Bronchial epithelial cell (primary cell): ENCODE measurements at regions not wholly inside any gene's neighbourhood (a gene's known extent, or its start where the extent isn't known, plus 50 kb on each side); places are given as distances from the start of the nearest gene placed in this dataset.

Source experiments
- DNase-seq: peaks from one replicate; pipeline ENCODE4 v3.0.0-alpha.2; 2010; ENCODE audit warnings: low read depth
- FAIRE-seq: peaks from 2 replicates; lab custom pipeline; 2011; peaks lifted over from hg19 to GRCh38; lab: Jason Lieb, UNC
- H3K27me3 ChIP-seq: 2 replicates; pipeline ENCODE4 v1.5.1; 2011; ENCODE audit warnings: low read length; ENCODE audit not compliant: control insufficient read depth, insufficient read depth
- H3K36me3 ChIP-seq: 2 replicates; pipeline ENCODE4 v1.5.1; 2011; ENCODE audit warnings: low read length; ENCODE audit not compliant: control insufficient read depth, insufficient read depth
- H3K4me3 ChIP-seq: 2 replicates; pipeline ENCODE4 v1.5.1; 2011; ENCODE audit warnings: mild to moderate bottlenecking, low read depth, low read length, control low read depth
- CTCF ChIP-seq: IDR thresholded peaks from 2 replicates; pipeline ENCODE4 v1.5.1; 2011; ENCODE audit warnings: mild to moderate bottlenecking, moderate library complexity, low read length, control low read depth, inconsistent platforms; ENCODE audit not compliant: insufficient read depth, severe bottlenecking

GRCh38 chr18:28342231-28342630 is 165.3 kb upstream of the CDH2 start:
- Histone ChIP-seq H3K4me3 (no peak overlapping the region), H3K36me3 (no peaks in the 10 kb centered on the region), H3K27me3 (no peaks in the 10 kb centered on the region)
- no peak for TF ChIP-seq CTCF
- DNase-seq (no peak), FAIRE-seq (no peak)

- H3K27me3 ChIP-seq = no peaks in the 10 kb centered on the region
- no peaks in the 10 kb centered on the region for H3K36me3 ChIP-seq
- no peak overlapping the region for H3K4me3 ChIP-seq
- no peak for TF ChIP-seq CTCF
- no peak for FAIRE-seq
- no peak for DNase-seq
Observed at GRCh38 chr18:28338316-28338715, 161.4 kb upstream of the CDH2 start.

GRCh38 chr18:28334516-28334915 is 157.6 kb upstream of the CDH2 start:
- H3K27me3 ChIP-seq = no peaks in the 10 kb centered on the region
- no peak for FAIRE-seq
- H3K36me3 ChIP-seq = no peaks in the 10 kb centered on the region
- no peak overlapping the region for H3K4me3 ChIP-seq
- no peak for TF ChIP-seq CTCF
- no peak for DNase-seq

- no peak for TF ChIP-seq CTCF
- no peak for DNase-seq
- FAIRE-seq = no peak
- Histone ChIP-seq H3K27me3 (no peaks in the 10 kb centered on the region), H3K4me3 (no peak overlapping the region), H3K36me3 (no peaks in the 10 kb centered on the region)
Observed at GRCh38 chr18:28332071-28332470, 155.1 kb upstream of the CDH2 start.

GRCh38 chr18:28331551-28331950 is 154.6 kb upstream of the CDH2 start:
- no peak for TF ChIP-seq CTCF
- FAIRE-seq (peak; percentile 50), DNase-seq (no peak)
- H3K36me3 ChIP-seq = no peaks in the 10 kb centered on the region
- H3K27me3 ChIP-seq = no peaks in the 10 kb centered on the region
- no peak overlapping the region for H3K4me3 ChIP-seq

- H3K36me3 ChIP-seq = no peaks in the 10 kb centered on the region
- H3K4me3 ChIP-seq = no peak overlapping the region
- DNase-seq (no peak), FAIRE-seq (no peak)
- TF ChIP-seq CTCF = no peak
- no peaks in the 10 kb centered on the region for H3K27me3 ChIP-seq
Observed at GRCh38 chr18:28313602-28314001, 136.7 kb upstream of the CDH2 start.
